ENCODE measurements at regions not wholly inside any gene's neighbourhood (a gene's known extent, or its start where the extent isn't known, plus 50 kb on each side); places are given as distances from the start of the nearest gene placed in this dataset.
"Not testable (repeated sequence)": the region's sequence is repeated elsewhere in the genome, so short reads cannot be mapped to it uniquely, and the experiment has no call there.

DNA sequence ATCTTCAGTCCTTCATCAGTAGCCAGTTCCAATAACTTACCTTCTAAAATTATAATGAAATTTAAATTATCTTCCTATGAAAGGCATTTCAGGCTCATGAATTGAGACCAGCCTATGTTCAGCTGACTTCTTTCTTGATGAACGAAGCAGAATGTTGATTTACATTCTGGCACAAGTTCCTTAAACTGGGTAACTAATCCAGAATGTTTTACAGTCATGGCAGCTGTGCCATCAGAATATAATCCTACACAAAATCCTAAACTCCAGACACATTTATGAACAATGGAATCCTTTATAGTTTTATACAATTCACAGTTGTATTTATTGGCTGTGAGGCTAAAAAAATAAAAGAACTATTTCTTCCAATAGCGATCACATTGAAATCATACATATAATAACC lies 97.3 kb upstream of the CPM start:
- no peak for FAIRE-seq

DNA sequence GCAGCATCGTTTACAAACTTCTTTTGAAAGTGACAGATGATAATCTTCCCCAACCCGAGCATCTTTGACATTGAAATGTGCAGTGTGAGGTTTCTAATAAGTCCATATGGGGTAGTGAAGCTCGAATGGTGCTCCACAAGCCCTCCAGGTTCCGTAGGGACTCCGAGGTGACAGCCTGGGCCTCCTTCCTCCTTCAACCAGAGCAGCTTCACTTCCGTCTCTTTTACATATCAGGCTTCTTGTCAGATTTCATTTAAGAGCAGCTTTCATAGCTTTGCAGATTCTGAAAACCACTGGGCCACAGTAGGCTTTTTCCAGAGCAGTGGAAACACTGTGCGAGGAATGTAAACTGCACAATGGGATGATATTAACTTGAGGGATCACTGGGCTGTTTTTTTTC lies 103.6 kb upstream of the CPM start:
- no peak for FAIRE-seq

DNA sequence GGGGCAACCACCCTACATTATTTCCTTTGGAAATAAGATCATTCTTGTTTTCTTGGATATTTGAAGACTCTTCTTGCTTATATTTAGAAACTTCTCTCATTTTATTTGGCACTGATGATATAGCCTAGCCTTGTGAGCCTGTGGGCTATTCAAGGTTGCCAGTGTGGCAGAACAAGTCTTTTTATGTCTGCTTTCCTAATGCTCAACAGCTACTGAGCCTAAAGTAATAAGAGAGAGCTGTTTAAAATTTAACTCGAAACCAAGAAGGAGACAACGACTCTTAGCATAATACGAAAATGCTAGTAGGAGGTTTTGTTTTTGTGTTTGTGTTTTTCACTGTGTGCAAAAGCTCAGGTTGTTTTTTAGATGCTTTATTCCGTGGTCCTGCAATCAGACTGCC lies 104.0 kb upstream of the CPM start:
- peak; percentile 60 for FAIRE-seq

DNA sequence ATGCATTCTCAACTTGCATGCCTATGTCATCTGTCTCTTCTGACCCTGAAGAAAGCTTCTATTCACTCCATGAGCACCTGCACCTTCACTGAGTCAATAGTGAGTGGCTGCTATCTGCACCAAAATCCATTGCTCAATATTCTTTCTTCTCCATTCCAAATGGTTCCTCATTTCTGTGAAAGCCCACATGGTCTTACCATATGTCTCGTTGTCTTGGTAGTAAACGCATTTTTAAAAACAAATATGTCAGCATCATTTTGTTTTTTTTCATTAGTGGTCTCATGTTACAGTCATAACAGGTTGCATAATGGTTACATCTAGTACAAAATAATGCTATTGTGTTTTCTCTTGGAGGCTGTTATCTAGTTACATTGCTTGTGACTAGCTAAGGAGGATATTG lies 106.9 kb upstream of the CPM start:
- FAIRE-seq: no peak

DNA sequence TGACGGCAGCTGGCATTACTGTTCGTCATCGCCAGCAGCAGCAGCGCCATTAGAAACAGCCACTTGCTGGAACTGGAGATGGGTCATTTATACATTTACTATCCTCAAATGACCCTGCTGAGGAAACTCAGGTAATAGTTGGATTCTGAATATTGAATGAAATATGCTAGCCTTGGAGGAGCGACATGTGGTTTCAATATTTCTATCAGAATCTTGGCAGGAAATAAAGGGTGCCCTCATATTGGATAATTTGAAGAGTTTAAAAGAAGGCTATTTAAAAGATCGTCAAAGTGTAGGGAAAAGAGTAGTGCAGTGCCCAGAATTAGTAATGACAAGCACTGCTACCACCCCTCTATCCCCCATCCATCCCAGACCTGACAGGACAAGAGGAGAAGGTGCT lies 109.6 kb upstream of the CPM start:
- FAIRE-seq: no peak

DNA sequence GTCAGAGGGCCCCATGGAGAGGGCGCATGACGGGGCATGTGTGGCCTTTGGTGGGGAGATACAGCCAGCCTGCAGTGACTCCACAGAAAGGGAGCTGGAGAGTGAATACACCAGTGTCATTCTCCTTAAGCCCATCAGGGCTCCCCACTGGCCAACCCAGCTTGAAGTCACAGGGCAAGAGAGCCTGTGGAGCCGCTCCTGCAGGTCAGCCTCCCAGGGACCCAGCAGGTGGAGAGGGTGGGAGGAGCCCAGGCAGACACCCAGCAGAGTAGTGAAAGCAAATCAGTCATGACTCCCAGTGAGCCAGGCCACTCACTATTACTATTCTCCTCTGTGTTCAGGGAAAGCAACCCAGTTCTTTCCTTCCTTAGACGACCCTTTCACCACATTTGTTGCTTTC lies 110.0 kb upstream of the CPM start:
- no peak for FAIRE-seq

DNA sequence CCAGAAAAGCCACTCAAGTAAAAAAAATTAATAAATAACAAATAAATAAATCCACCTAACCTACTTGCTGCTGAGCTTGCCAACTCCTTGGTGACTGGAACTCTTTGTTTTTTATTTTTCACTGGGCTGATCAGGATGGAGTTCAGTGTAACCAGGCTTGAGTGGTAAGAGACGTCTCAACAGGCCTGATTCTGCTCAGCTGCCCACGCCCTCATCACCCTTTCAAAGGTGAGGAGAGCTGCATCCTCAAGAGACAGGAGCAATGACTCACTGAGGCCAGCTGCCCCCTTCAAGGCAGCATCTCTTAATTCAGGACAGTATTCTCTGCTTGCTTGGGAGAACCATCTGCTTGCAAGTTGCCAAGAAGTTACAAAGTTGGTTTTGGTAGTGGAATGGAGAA lies 111.9 kb upstream of the CPM start:
- FAIRE-seq: no peak

GRCh38 chr12:69045430-69045829 lies 112.5 kb upstream of the CPM start:
- no peak for FAIRE-seq

GRCh38 chr12:69046363-69046762 lies 113.4 kb upstream of the CPM start:
- no peak for FAIRE-seq

- FAIRE-seq: no peak
Observed at GRCh38 chr12:69046920-69047319, 113.9 kb upstream of the CPM start.

DNA sequence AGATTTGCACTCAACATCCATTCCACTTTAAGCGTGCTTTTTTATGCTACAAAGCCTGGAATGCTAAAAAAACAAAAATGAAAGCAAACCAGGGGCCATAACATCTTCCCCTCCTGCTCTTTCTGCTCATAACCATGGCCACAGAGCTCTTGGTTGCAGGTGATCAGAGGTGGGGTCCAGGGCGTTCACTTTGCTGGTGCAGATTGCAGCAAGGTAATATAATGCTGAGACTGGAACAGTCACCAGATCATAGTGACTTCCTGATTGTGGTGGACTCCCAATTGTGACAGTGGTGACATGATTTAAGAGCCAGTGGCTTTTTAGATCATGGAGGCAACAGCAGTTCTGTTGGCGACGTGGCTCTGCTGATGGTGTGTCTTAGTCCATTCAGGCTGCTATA lies 115.0 kb upstream of the CPM start:
- FAIRE-seq: no peak

DNA sequence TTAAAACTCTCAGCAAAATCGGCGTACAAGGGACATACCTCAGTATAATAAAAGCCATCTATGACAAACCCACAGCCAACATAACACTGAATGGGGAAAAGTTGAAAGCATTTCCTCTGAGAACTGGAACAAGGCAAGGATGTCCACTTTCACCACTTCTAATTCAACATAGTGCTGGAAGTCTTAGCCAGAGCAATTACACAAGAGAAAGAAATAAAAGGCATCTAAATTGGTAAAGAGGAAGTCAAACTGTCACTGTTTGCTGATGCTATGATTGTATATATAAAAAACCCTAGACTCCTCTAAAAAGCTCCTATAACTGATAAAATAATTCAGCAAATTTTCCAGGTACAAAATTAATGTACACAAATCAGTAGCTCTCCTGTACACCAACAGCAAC lies 116.9 kb upstream of the CPM start:
- FAIRE-seq: not testable (repeated sequence)

DNA sequence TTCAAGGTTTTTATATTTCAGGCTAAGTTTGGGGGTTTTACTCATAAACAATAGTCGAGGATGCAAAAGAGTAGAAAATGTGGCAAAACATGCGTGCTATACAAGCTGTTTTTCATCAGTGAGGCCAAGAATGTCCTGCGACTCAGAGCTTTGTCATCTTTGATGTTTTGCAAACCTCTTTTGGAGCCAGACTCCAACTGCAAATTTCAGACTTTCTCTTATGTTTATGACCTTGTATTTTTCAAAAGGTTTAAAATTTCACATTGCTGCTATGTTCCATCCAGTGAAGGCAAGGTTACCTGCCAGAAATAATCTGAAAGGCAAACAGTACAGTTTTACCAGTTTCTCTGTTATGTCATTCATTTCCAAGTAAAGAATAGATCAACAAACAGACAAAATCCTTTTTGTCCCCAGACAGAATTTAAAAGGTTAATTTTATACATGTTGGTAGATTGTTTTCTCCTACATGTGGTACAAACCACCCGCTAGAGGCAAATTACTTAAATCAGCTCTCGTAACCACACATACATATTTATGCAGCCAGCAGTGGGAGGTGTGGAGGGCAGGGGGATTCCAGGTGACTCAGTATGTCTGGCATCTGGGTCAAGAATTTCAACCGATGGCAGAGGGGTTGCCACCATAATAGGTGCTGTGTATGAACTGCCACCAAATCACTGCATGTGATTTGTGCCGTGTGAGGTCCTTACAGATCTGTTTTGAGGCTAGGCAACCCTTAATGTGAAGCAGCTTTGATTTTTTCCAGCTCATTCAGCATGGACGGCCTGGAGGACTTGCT lies 119.8 kb upstream of the CPM start:
- FAIRE-seq: peak; percentile 82

DNA sequence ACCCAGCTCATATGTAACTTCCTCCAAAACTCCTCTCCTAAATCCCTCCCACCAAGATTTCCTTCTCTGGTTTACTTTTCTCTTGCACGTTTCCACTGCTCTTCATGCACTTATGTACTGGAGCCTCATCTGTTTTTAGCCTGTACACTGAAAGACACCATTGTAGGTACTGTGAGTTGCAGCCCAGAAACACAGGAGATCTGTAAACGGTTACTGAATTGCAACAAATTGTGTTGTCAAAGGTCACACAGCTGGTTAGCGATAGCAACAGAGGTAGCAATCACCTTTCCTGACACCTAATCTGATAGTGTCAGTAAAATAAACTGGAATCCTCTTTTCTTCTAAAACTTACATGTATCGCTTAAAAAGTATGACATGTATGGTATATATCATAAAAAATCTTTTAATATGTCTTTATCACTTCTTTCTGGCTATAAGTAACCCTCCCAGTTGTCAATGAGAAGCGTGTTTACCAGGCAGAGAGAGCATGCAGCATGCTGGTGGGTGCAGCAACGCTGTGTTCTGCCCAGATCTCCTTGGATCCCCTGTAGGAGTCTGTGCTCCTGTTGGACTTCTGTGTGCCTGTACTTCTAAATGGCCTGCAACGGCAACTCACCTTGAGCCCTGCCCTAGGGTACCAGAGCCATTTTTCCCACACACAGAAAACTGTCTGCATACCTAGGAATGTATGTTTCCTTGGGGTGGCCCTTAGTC lies 121.5 kb upstream of the CPM start:
- FAIRE-seq: no peak

DNA sequence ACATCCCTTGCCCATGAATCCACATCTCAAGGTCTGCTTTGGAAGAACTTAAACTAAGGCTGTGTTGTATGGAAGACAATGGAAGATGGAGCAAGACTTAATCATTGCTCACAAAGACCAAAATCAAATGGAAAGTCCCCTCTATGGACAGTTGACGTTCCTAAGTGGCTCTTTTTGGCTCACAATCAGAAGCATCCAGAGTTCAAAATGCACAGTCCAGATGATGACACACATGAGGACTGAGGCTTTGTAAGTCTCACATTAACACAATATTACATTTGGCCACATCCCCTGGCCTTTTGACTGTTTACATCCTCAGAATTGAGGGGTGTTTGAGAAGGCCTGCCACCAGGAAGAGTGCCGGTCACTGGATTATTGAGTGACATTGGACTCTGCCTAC lies 122.3 kb upstream of the CPM start:
- FAIRE-seq: no peak

DNA sequence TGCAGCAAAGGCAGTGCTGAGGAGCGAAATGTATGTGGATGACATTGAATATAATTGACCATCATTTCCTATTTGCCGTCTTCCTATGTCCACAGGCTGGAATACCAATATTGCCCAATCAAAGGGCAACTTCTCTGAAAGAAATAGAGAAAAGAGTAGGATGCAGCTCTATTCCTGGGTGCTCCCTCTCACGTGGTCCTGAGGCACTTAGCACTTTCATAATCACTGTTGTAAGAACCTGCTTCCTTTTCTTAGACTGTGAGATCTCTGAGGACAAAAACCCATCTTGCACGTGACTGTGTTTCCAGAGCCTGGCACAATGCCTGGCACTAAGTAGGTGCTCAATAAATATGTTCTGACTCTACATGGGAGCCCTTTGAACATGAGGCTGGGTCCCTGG lies 122.7 kb upstream of the CPM start:
- FAIRE-seq: no peak

DNA sequence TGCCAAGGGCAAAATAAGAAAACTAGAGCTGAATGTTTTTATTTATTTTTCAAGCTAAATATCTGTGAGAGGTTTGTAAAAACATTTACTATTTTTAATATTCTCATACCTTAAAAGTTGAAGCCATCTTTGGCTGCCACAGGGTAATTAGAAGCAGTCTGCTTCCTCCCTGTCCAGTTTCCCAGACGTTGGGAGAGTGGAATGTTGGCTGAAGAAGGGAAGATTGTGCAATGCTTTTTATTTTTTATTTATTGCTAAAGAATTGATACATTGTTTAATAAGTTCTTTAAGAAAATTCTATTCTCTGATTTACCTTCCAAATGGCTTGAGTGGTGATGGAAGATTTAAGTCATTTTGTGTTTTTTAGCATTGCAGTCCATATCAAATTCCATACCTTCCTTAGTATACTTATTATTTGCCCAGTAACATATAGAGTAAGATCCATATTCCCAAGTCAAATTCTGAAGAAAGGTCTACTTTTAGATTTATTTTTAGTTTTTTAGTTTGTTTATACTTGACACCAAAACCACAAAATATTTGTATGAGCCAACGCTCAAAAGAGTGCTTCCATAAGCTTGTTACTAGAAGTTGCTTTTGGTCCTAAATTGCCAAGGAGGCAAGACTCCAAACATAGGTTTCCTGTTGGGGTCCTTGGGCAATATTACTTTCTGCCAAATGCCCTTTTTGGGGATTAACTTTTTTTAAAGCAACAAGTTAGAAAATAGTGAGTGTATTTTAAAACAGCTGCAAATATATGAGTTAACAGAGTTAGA lies 124.0 kb upstream of the CPM start:
- FAIRE-seq: no peak

- FAIRE-seq: no peak
Observed at GRCh38 chr12:69057742-69058141, 124.8 kb upstream of the CPM start.

GRCh38 chr12:69059465-69060457 lies 126.8 kb upstream of the CPM start:
- no peak for FAIRE-seq

DNA sequence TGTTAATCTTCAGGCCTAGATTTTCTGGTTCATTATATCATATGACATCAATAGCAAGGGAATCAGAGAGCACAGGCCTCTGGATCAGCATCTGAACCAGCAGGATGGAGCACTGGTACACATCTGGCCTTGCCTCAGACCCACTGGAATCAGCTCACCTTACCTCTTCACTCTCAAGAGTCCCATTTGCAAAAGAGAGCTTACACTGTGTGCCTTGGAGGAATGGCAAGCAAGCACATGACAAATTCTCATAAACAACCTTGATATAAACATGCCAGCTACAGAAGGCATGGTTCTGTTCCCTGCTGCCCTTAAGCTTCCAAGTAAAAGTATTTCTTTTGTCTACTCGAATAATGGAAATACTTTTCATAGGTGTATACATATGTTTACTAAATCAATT lies 128.6 kb upstream of the CPM start:
- no peak for FAIRE-seq

DNA sequence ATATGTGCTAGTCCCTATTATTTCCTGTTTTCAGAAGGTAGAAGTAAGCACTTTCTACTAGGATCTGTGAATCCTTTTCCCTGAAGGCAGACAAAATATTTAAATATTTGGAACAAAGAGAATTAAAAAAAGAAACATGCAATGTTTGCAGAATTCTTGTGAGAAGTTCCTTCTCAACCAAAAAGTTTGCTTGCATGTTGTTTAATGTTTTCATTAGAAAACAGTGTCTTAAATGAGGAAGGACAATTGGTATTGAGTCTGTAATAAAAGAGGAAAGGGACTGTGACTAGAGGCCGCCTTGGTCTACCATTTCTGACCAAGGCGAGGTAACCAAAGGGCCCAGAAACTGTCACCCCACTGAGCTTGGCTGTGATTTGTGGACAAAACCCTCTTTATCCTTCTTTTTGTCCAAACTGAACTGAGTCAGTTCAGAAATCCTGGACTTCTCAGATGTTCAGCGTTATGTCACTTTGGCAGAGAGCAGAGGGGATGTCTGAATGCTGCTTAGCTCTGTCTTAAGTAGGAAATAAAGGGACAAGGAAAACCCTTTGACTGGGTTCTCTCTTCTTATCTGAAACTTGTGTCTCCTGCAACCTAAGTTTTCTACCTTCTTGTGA lies 129.8 kb upstream of the CPM start:
- FAIRE-seq: no peak
